ENCODE measurements at regions not wholly inside any gene's neighbourhood (a gene's known extent, or its start where the extent isn't known, plus 50 kb on each side); places are given as distances from the start of the nearest gene placed in this dataset.

DNA sequence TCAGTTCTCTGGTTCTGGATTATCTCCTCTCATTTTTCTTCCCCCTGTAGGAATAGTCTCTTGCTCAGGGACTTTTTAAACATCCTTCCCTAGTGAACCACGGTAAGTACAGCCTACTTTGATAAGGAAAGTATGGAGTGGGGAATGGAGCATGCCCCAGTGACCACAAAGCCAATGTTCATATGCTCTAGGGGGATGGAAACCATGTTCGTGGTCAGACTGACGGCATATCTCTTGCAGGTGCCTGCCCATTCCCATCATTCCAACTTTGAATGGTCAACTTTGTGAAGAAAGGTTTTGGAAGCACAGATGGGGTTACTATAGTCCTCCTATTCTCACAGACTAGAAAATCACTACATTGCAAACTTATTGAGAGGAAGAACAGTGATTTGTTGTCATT is 332.5 kb upstream of the NCAM1 start:
- Histone ChIP-seq H3K36me3 (no peaks in the 10 kb centered on the region), H3K9me3 (no peaks in the 10 kb centered on the region), H3K4me3 (no peak overlapping the region), H3K4me1 (no peaks in the 10 kb centered on the region), H3K27me3 (no peaks in the 10 kb centered on the region), H3K27ac (no peak overlapping the region)
- no peak for DNase-seq (ENCODE audit: low spot score in 2 of 2)
- intact Hi-C loops (cut with DNase I), result no loop called here
- TF ChIP-seq, protein P1, sequence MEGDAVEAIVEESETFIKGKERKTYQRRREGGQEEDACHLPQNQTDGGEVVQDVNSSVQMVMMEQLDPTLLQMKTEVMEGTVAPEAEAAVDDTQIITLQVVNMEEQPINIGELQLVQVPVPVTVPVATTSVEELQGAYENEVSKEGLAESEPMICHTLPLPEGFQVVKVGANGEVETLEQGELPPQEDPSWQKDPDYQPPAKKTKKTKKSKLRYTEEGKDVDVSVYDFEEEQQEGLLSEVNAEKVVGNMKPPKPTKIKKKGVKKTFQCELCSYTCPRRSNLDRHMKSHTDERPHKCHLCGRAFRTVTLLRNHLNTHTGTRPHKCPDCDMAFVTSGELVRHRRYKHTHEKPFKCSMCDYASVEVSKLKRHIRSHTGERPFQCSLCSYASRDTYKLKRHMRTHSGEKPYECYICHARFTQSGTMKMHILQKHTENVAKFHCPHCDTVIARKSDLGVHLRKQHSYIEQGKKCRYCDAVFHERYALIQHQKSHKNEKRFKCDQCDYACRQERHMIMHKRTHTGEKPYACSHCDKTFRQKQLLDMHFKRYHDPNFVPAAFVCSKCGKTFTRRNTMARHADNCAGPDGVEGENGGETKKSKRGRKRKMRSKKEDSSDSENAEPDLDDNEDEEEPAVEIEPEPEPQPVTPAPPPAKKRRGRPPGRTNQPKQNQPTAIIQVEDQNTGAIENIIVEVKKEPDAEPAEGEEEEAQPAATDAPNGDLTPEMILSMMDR (IDR thresholded peaks at IDR 0.05), result no peak

DNA sequence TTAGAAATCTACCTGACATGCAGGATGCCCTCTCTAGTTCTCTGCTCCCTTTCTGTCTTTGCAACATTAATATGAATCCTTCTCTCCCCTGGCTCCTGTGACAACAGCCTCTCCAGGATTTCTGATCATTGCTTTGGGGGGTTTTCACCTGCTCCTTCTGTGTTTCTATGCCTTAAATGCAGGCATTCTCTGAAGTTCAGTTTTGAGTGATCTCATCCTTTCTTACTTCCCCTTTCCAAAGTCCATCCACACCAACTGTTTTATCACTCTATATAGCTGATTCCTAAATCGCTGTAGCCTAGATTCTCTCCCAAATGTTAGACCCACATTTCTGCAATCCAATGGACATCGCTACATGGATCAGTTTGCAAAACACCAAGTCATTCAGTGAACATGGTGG is 330.7 kb upstream of the NCAM1 start:
- H3K36me3 ChIP-seq, result no peaks in the 10 kb centered on the region
- no peaks in the 10 kb centered on the region for H3K9me3 ChIP-seq
- no peak for DNase-seq (ENCODE audit: low spot score in 2 of 2)
- no peaks in the 10 kb centered on the region for H3K4me1 ChIP-seq
- TF ChIP-seq, protein P1 (IDR thresholded peaks at IDR 0.05), result no peak
- no peak overlapping the region for H3K27ac ChIP-seq
- H3K27me3 ChIP-seq, result no peaks in the 10 kb centered on the region
- no peak overlapping the region for H3K4me3 ChIP-seq
- intact Hi-C loops (cut with DNase I), result no loop called here

DNA sequence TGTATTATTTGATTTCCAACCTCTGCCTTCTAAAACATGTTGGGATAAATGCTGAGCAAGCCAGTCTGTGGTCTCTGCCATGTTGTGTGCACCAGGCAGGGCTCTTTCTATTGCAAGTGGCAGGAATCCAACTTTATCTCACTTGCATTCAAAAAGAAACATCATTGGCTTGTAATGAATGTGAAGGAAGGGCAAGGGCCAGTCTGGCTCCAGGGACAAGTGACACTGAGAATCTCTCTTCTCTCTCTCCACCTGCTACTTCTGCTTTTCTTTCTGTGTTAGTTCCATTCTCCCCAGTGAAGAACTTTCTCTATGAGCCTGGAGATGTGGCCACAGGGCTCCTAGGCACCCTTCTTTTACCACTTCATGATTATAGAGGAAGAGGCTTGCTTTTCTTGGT is 329.9 kb upstream of the NCAM1 start:
- Histone ChIP-seq H3K4me3 (no peak overlapping the region), H3K9me3 (no peaks in the 10 kb centered on the region), H3K27me3 (no peaks in the 10 kb centered on the region), H3K36me3 (no peaks in the 10 kb centered on the region), H3K27ac (no peak overlapping the region), H3K4me1 (no peaks in the 10 kb centered on the region)
- DNase-seq (ENCODE audit: low spot score in 2 of 2), result no peak
- TF ChIP-seq, protein P1 (IDR thresholded peaks at IDR 0.05), result no peak
- intact Hi-C loops (cut with DNase I), result no loop called here

DNA sequence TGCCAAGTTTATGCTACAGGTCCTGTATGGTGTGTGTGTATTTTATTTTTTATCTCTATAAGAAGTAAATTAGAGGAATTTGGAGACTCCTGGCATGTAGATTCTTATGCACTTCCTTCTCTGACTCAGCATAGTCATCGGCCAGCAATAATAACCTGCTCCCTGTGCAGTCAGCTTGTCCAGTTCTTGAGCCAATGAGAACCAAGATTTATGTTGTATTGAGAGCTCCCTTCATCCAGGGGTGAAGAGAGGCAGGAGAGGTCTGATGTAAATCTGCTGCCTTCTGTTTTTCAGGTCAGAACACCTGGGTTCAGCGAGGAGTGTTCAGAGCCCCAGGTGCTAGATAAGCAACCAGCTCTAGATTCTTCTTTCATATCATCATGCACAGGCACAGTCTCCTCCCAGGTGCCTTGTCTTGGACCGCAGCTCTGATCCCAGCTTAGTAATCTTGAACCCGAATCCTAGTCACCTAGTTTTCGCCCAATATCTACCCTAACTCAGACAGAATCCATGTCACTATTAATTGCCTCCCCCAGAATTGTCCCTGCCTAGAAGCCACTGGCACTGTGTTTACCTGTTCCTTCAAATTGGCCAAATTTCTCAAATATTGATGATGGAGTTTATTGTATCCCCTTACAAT is 328.2 kb upstream of the NCAM1 start:
- no peaks in the 10 kb centered on the region for H3K36me3 ChIP-seq
- H3K27ac ChIP-seq, result no peak overlapping the region
- intact Hi-C loops (cut with DNase I), result no loop called here
- no peaks in the 10 kb centered on the region for H3K9me3 ChIP-seq
- H3K27me3 ChIP-seq, result no peaks in the 10 kb centered on the region
- TF ChIP-seq, protein P1 (IDR thresholded peaks at IDR 0.05), result no peak
- no peak overlapping the region for H3K4me3 ChIP-seq
- DNase-seq (ENCODE audit: low spot score in 2 of 2), result no peak
- no peaks in the 10 kb centered on the region for H3K4me1 ChIP-seq

DNA sequence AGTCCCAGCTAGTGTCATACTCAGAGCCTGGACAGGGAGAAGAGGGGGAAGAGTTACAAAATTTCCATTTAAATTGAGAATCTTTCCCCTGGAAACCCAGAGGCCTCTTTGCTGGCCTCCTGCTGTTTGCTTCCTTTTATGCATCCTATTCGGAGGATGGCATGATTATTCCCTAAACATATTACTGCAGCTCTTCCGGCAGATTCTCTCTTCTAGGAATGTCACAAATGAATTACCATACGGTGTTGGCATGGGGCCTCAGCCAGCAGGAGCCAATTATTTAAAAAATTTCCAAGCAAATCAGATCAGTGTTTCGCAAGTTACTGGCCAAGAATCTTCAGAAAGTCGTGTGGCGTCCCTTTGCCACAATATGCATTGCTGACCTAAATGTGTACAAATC is 326.7 kb upstream of the NCAM1 start:
- Histone ChIP-seq H3K27me3 (no peaks in the 10 kb centered on the region), H3K27ac (no peak overlapping the region), H3K4me3 (no peak overlapping the region), H3K4me1 (no peaks in the 10 kb centered on the region), H3K36me3 (no peaks in the 10 kb centered on the region), H3K9me3 (peaks cover 0 to 9% of the 10 kb centered on the region in 2 donors)
- TF ChIP-seq, protein P1 (IDR thresholded peaks at IDR 0.05), result no peak
- DNase-seq (ENCODE audit: low spot score in 2 of 2), result no peak
- intact Hi-C loops (cut with DNase I), result no loop called here
